Natural killer cell (primary cell): ENCODE measurements at regions not wholly inside any gene's neighbourhood (a gene's known extent, or its start where the extent isn't known, plus 50 kb on each side); places are given as distances from the start of the nearest gene placed in this dataset.
"Not testable (repeated sequence)": the region's sequence is repeated elsewhere in the genome, so short reads cannot be mapped to it uniquely, and the experiment has no call there.

Experiments used
- ATAC-seq, 3 donors: fragments of 150-1000 bp in 2 of 3; fragments of 200-7000 bp in 1 of 3; cut with Tn5 transposase; 1 replicate in 1 of 3; 2 replicates in 2 of 3; pipeline ENCODE4 v1.10.0; 2021; ENCODE audit warnings: mild to moderate bottlenecking in 2 of 3, moderate library complexity in 2 of 3
- DNase-seq, 2 donors: peaks; one replicate each; pipeline versions ENCODE4 v3.0.0 to v3.0.0-alpha.2; 2013 to 2021; ENCODE audit warnings: mixed read lengths in 1 of 2
- H3K27ac ChIP-seq: one replicate; pipeline ENCODE4 v1.5.1; 2013; ENCODE audit warnings: mild to moderate bottlenecking, low read length
- H3K27me3 ChIP-seq: one replicate; pipeline ENCODE4 v1.6.1; 2013; ENCODE audit warnings: low read length; ENCODE audit not compliant: control insufficient read depth, insufficient read depth
- H3K36me3 ChIP-seq: one replicate; pipeline ENCODE4 v1.6.1; 2013; ENCODE audit warnings: low read length; ENCODE audit not compliant: control insufficient read depth, insufficient read depth
- H3K4me1 ChIP-seq: one replicate; pipeline ENCODE4 v1.6.1; 2013; ENCODE audit warnings: low read length; ENCODE audit not compliant: control insufficient read depth, insufficient read depth
- H3K4me3 ChIP-seq: one replicate; pipeline ENCODE4 v1.5.1; 2013; ENCODE audit warnings: low read length
- H3K9me3 ChIP-seq: one replicate; pipeline ENCODE4 v1.6.1; 2013; ENCODE audit warnings: low read length; ENCODE audit not compliant: control insufficient read depth, insufficient read depth
- H3K27ac Mint-ChIP-seq, 2 donors: one replicate each; pipeline ENCODE4 v1.8.0; 2022; ENCODE audit warnings: mild to moderate bottlenecking in 2 of 2, mixed read lengths in 2 of 2, moderate library complexity in 1 of 2
- H3K27me3 Mint-ChIP-seq, 2 donors: one replicate each; pipeline ENCODE4 v1.8.0; 2022; ENCODE audit warnings: low read depth in 2 of 2, mixed read lengths in 2 of 2
- H3K36me3 Mint-ChIP-seq: one replicate; pipeline ENCODE4 v1.8.0; 2022; ENCODE audit warnings: mixed read lengths
- H3K4me1 Mint-ChIP-seq, 2 donors: one replicate each; pipeline ENCODE4 v1.8.0; 2022; ENCODE audit warnings: mixed read lengths in 2 of 2
- H3K4me3 Mint-ChIP-seq: one replicate; pipeline ENCODE4 v1.8.0; 2022; ENCODE audit warnings: mild to moderate bottlenecking, moderate library complexity, mixed read lengths
- H3K9me3 Mint-ChIP-seq, 2 donors: one replicate each; pipeline ENCODE4 v1.8.0; 2022; ENCODE audit warnings: mixed read lengths in 2 of 2
- WGBS: methylation state at CpG from one replicate; pipeline ENCODE4 v1.1.7; 2013; ENCODE audit warnings: missing lambda C conversion rate; ENCODE audit not compliant: insufficient coverage; 5-methylcytosine and 5-hydroxymethylcytosine counted together
- intact Hi-C: fragments of 100-400 bp; cut with micrococcal nuclease; formaldehyde crosslinking; loops from one replicate; pipeline ENCODE4 v1.14.2; 2022
- TF ChIP-seq, protein P1 (sequence below): fragments of 200-600 bp; IDR thresholded peaks from one replicate; pipeline ENCODE4 v1.8.0; 2022; ENCODE audit warnings: antibody characterized with exemption

DNA sequence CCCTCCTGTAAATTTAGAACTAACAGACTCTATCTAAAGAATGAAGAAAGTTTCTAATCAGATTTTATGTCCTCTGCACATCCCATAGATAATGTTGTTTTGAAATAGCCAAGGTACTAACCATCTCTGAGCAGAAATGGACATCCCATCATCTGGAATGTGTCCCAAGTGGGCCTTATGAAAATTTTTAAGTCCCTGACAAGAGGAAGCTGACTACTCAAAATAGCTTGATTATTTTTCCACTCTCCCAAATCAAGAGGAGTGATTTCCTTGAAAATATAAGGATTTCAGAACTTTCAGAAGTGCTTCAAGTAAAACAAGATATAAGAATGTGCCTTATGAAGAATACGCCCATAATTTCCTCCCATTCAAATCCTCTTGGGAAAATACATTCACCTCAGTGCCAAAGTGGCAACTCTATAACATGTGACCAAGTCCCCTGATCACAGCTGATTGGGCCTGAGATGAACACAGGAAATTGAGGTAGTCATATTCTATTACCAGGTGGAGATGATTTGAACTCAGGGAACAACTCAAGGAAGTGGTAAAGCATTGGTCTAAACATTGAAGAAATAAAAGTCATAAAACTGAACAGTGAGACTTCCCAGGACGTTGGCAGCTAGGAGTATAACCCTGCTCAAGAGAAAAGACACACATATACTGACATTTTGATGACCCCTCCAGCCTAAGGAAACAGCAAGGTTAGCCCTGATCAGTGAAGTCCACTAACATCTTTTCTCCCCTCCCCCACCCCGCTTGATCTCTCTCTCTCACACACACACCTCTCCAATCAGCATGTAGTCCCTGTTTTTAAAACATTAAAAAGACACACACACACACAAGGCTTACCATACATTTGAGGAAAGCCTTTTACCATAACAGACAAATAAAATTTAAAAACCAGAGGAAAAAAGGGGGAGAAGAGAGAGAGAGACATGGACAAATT is 70.8 kb upstream of the TEAD1 start:
- intact Hi-C loops: no loop called here
- 73% methylated on average over 2 of the region's 3 CpGs for whole genome bisulfite sequencing

DNA sequence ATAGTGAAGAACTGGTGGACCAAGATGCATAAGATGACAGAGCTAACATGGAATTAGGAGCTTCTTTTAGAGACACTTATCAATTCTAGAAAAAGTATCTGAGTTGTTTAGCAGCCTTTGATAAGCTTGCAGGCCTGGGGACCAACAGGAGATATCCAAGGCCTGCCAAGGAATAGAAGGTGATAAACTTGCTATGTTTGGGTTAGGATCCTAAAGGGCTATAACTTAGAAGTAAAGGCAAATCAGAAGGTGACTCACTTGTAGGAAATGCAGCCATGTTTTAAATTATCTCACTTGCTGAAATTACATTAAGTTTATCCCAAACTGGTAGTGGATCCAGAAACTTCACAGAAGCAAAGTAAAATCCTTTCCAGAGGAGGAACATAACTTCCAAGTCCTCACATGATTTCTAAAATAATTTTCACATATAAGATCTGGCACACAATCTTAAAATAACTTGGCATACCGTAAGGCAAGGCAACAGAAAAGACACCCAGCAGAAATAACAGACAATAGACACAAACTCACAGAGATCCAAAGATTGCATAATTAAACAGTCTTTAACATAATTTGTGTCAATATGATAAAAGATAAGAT is 69.6 kb upstream of the TEAD1 start:
- H3K27me3 Mint-ChIP-seq: peaks cover 8 to 31% of the 10 kb centered on the region in 2 donors
- 100% methylated on average over 1 of the region's 1 CpG for whole genome bisulfite sequencing

More for the DNA sequence above, 70.8 kb upstream of the TEAD1 start:
- Histone ChIP-seq H3K27me3 (no peaks in the 10 kb centered on the region), H3K27ac (no peak overlapping the region), H3K36me3 (no peaks in the 10 kb centered on the region), H3K4me3 (no peak overlapping the region), H3K4me1 (no peaks in the 10 kb centered on the region), H3K9me3 (no peaks in the 10 kb centered on the region)
- DNase-seq (no peak), ATAC-seq (no peak)
- peaks cover 8 to 31% of the 10 kb centered on the region in 2 donors for H3K27me3 Mint-ChIP-seq
- TF ChIP-seq, protein P1, sequence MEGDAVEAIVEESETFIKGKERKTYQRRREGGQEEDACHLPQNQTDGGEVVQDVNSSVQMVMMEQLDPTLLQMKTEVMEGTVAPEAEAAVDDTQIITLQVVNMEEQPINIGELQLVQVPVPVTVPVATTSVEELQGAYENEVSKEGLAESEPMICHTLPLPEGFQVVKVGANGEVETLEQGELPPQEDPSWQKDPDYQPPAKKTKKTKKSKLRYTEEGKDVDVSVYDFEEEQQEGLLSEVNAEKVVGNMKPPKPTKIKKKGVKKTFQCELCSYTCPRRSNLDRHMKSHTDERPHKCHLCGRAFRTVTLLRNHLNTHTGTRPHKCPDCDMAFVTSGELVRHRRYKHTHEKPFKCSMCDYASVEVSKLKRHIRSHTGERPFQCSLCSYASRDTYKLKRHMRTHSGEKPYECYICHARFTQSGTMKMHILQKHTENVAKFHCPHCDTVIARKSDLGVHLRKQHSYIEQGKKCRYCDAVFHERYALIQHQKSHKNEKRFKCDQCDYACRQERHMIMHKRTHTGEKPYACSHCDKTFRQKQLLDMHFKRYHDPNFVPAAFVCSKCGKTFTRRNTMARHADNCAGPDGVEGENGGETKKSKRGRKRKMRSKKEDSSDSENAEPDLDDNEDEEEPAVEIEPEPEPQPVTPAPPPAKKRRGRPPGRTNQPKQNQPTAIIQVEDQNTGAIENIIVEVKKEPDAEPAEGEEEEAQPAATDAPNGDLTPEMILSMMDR: no peak
- no peaks in the 10 kb centered on the region for H3K36me3 Mint-ChIP-seq
- no peak overlapping the region for H3K27ac Mint-ChIP-seq
- no peaks in the 10 kb centered on the region for H3K9me3 Mint-ChIP-seq
- no peak overlapping the region for H3K4me3 Mint-ChIP-seq
- H3K4me1 Mint-ChIP-seq: peaks cover 4 to 5% of the 10 kb centered on the region in 2 donors

DNA sequence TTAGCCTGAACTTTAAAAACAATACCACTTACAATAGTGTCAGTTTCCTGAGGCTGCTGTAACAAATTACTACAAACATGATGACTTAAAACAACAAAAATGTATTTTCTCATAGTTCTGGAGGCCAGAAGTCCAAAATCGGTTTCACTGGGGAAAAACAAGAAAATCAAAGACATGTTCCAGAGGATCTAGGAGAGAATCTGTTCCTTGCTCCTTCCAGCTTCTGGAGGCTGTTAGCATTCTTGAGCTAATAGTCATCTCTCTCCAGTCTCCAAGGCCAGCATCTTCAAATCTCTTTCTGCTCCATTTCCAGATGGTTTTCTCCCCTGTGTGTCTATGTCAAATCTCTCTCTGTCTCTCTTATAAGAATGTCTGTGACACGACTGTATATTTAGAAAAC is 67.6 kb upstream of the TEAD1 start:
- no peaks in the 10 kb centered on the region for H3K4me1 Mint-ChIP-seq
- H3K9me3 Mint-ChIP-seq: peaks cover 0 to 4% of the 10 kb centered on the region in 2 donors
- H3K27ac ChIP-seq: no peak overlapping the region
- H3K36me3 Mint-ChIP-seq: no peaks in the 10 kb centered on the region
- DNase-seq: no peak
- no peak for ATAC-seq
- no peak overlapping the region for H3K4me3 Mint-ChIP-seq
- no peak overlapping the region for H3K4me3 ChIP-seq
- intact Hi-C loops: no loop called here
- H3K9me3 ChIP-seq: peaks cover 7% of the 10 kb centered on the region
- TF ChIP-seq, protein P1: no peak
- H3K27me3 Mint-ChIP-seq: peaks cover 8 to 28% of the 10 kb centered on the region in 2 donors
- WGBS: 63% methylated on average over 2 of the region's 2 CpGs
- H3K27ac Mint-ChIP-seq: no peak overlapping the region
- H3K27me3 ChIP-seq: no peaks in the 10 kb centered on the region
- H3K36me3 ChIP-seq: no peaks in the 10 kb centered on the region
- H3K4me1 ChIP-seq: no peaks in the 10 kb centered on the region

More for the DNA sequence above, 69.6 kb upstream of the TEAD1 start:
- peaks cover 2% of the 10 kb centered on the region for H3K9me3 ChIP-seq
- ATAC-seq (no peak), DNase-seq (no peak)
- intact Hi-C loops: no loop called here
- H3K4me3 Mint-ChIP-seq: no peak overlapping the region
- H3K27ac ChIP-seq: no peak overlapping the region
- H3K4me3 ChIP-seq: no peak overlapping the region
- no peaks in the 10 kb centered on the region for H3K4me1 Mint-ChIP-seq
- H3K4me1 ChIP-seq: no peaks in the 10 kb centered on the region
- no peaks in the 10 kb centered on the region for H3K9me3 Mint-ChIP-seq
- no peaks in the 10 kb centered on the region for H3K27me3 ChIP-seq
- H3K36me3 ChIP-seq: no peaks in the 10 kb centered on the region
- TF ChIP-seq, protein P1: no peak
- no peaks in the 10 kb centered on the region for H3K36me3 Mint-ChIP-seq
- no peak overlapping the region for H3K27ac Mint-ChIP-seq

DNA sequence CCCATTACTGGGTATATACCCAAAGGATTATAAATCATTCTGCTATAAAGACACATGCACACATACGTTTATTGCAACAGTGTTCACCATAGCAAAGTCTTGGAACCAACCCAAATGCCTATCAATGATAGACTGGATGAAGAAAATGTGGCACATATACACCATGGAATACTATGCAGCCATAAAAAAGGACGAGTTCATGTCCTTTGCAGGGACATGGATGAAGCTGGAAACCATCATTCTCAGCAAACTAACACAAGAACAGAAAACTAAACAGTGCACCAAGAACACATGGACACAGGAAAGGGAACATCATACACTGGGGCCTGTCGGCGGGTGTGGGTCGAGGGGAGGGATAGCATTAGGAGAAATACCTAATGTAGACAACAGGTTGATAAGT is 65.5 kb upstream of the TEAD1 start:
- not testable (repeated sequence) for H3K4me3 Mint-ChIP-seq, H3K27ac Mint-ChIP-seq, H3K9me3 Mint-ChIP-seq

More for the DNA sequence above, 65.5 kb upstream of the TEAD1 start:
- H3K27me3 Mint-ChIP-seq: peaks cover 11 to 20% of the 10 kb centered on the region in 2 donors
- WGBS: 85% methylated on average over 4 of the region's 5 CpGs
- intact Hi-C loops, DNase-seq, H3K4me3 ChIP-seq, H3K9me3 ChIP-seq, H3K36me3 ChIP-seq, ATAC-seq, H3K27ac ChIP-seq, H3K4me1 Mint-ChIP-seq, H3K27me3 ChIP-seq, H3K4me1 ChIP-seq, H3K36me3 Mint-ChIP-seq: not testable (repeated sequence)
